ENCODE measurements at regions not wholly inside any gene's neighbourhood (a gene's known extent, or its start where the extent isn't known, plus 50 kb on each side); places are given as distances from the start of the nearest gene placed in this dataset.

GRCh38 chr17:71380535-71380934 lies 740.3 kb upstream of the SOX9 start (continued):
- TF ChIP-seq ATF3 (IDR thresholded peaks at IDR 0.05): no peak
- TF ChIP-seq SP1 (IDR thresholded peaks at IDR 0.05): no peak
- TF ChIP-seq EGR1 (IDR thresholded peaks at IDR 0.05; ENCODE audit: low read depth in 2 of 2): no peak
- no peak for TF ChIP-seq RXRA (IDR thresholded peaks at IDR 0.05)
- no peak for TF ChIP-seq HNF4G (IDR thresholded peaks at IDR 0.05)
- no peak for TF ChIP-seq NR2F2 (IDR thresholded peaks at IDR 0.05)

GRCh38 chr17:71380936-71381335 lies 739.9 kb upstream of the SOX9 start:
- no peaks in the 10 kb centered on the region for H3K4me1 ChIP-seq (ENCODE audit: control insufficient read depth in 4 of 4, insufficient read depth in 4 of 4, low read length in 3 of 4)
- 74% methylated on average over 2 of the region's 2 CpGs for WGBS
- peaks cover 0 to 5% (median 0%) of the 10 kb centered on the region in 4 donors for H3K27me3 ChIP-seq (ENCODE audit: control insufficient read depth in 4 of 4, insufficient read depth in 4 of 4, low read length in 3 of 4)
- no peak for DNase-seq (ENCODE audit: low spot score)
- H3K9ac ChIP-seq (ENCODE audit: low read depth in 1 of 2, low read length in 2 of 2): no peak overlapping the region
- H3K36me3 ChIP-seq (ENCODE audit: control insufficient read depth in 4 of 4, insufficient read depth in 3 of 4, low read depth in 1 of 4, low read length in 3 of 4): no peaks in the 10 kb centered on the region
- H3K4me3 ChIP-seq (ENCODE audit: low read depth in 1 of 3, low read length in 3 of 3): no peak overlapping the region
- TF ChIP-seq GABPA (IDR thresholded peaks at IDR 0.05 in 1 of 2, conservative IDR thresholded peaks at IDR 0.05 in 1 of 2): no peak
- TF ChIP-seq HNF4G (IDR thresholded peaks at IDR 0.05): no peak
- TF ChIP-seq FOXA1 (IDR thresholded peaks at IDR 0.05): no peak
- no peak for TF ChIP-seq TAF1 (conservative IDR thresholded peaks at IDR 0.05)
- TF ChIP-seq ATF3 (IDR thresholded peaks at IDR 0.05): no peak
- TF ChIP-seq JUND (IDR thresholded peaks at IDR 0.05): no peak
- H3K9me3 ChIP-seq (ENCODE audit: control insufficient read depth in 4 of 4, low read length in 3 of 4): no peaks in the 10 kb centered on the region
- H3K27ac ChIP-seq (ENCODE audit: low read depth in 1 of 2, low read length in 2 of 2): no peak overlapping the region

- no peaks in the 10 kb centered on the region for H3K36me3 ChIP-seq (ENCODE audit: control insufficient read depth in 4 of 4, insufficient read depth in 3 of 4, low read depth in 1 of 4, low read length in 3 of 4)
- H3K9me3 ChIP-seq (ENCODE audit: control insufficient read depth in 4 of 4, low read length in 3 of 4): no peaks in the 10 kb centered on the region
These were observed 737.7 kb upstream of the SOX9 start for GRCh38 chr17:71383091-71383490.

GRCh38 chr17:71387456-71387855 lies 733.4 kb upstream of the SOX9 start:
- Histone ChIP-seq H3K4me3 (ENCODE audit: low read depth in 1 of 3, low read length in 3 of 3) (no peak overlapping the region), H3K9me3 (ENCODE audit: control insufficient read depth in 4 of 4, low read length in 3 of 4) (no peaks in the 10 kb centered on the region), H3K27me3 (ENCODE audit: control insufficient read depth in 4 of 4, insufficient read depth in 4 of 4, low read length in 3 of 4) (no peaks in the 10 kb centered on the region), H3K36me3 (ENCODE audit: control insufficient read depth in 4 of 4, insufficient read depth in 3 of 4, low read depth in 1 of 4, low read length in 3 of 4) (no peaks in the 10 kb centered on the region), H3K4me1 (ENCODE audit: control insufficient read depth in 4 of 4, insufficient read depth in 4 of 4, low read length in 3 of 4) (no peaks in the 10 kb centered on the region), H3K27ac (ENCODE audit: low read depth in 1 of 2, low read length in 2 of 2) (no peak overlapping the region), H3K9ac (ENCODE audit: low read depth in 1 of 2, low read length in 2 of 2) (no peak overlapping the region)
- TF ChIP-seq NR2F2 (IDR thresholded peaks at IDR 0.05): no peak
- TF ChIP-seq ATF3 (IDR thresholded peaks at IDR 0.05): no peak
- TF ChIP-seq FOXA1 (IDR thresholded peaks at IDR 0.05): no peak
- no peak for TF ChIP-seq RAD21 (IDR thresholded peaks at IDR 0.05)
- no peak for TF ChIP-seq RXRA (IDR thresholded peaks at IDR 0.05)
- no peak for TF ChIP-seq YY1 (IDR thresholded peaks at IDR 0.05)
- no peak for TF ChIP-seq EGR1 (IDR thresholded peaks at IDR 0.05; ENCODE audit: low read depth in 2 of 2)
- TF ChIP-seq JUND (IDR thresholded peaks at IDR 0.05): no peak
- TF ChIP-seq GABPA (IDR thresholded peaks at IDR 0.05 in 1 of 2, conservative IDR thresholded peaks at IDR 0.05 in 1 of 2): no peak
- TF ChIP-seq FOXA2 (IDR thresholded peaks at IDR 0.05): no peak
- no peak for TF ChIP-seq HNF4G (IDR thresholded peaks at IDR 0.05)
- TF ChIP-seq CTCF (IDR thresholded peaks at IDR 0.05; ENCODE audit: low read depth, low read length, missing input control): no peak
- TF ChIP-seq SP1 (IDR thresholded peaks at IDR 0.05): no peak
- no peak for TF ChIP-seq TAF1 (conservative IDR thresholded peaks at IDR 0.05)
- TF ChIP-seq MAX (IDR thresholded peaks at IDR 0.05): no peak
- no peak for TF ChIP-seq HNF4A (conservative IDR thresholded peaks at IDR 0.05)
- TF ChIP-seq ZBTB33 (IDR thresholded peaks at IDR 0.05): no peak
- no peak for DNase-seq (ENCODE audit: low spot score)

More at GRCh38 chr17:71383091-71383490, 737.7 kb upstream of the SOX9 start:
- Histone ChIP-seq H3K4me1 (ENCODE audit: control insufficient read depth in 4 of 4, insufficient read depth in 4 of 4, low read length in 3 of 4) (no peaks in the 10 kb centered on the region), H3K4me3 (ENCODE audit: low read depth in 1 of 3, low read length in 3 of 3) (no peak overlapping the region), H3K27me3 (ENCODE audit: control insufficient read depth in 4 of 4, insufficient read depth in 4 of 4, low read length in 3 of 4) (no peaks in the 10 kb centered on the region), H3K27ac (ENCODE audit: low read depth in 1 of 2, low read length in 2 of 2) (no peak overlapping the region), H3K9ac (ENCODE audit: low read depth in 1 of 2, low read length in 2 of 2) (no peak overlapping the region)
- WGBS: 87% methylated on average over 2 of the region's 2 CpGs
- TF ChIP-seq EGR1 (IDR thresholded peaks at IDR 0.05; ENCODE audit: low read depth in 2 of 2): no peak
- DNase-seq (ENCODE audit: low spot score): no peak

All from liver (tissue), 8 donors.